ENCODE measurements at regions not wholly inside any gene's neighbourhood (a gene's known extent, or its start where the extent isn't known, plus 50 kb on each side); places are given as distances from the start of the nearest gene placed in this dataset.

- Histone ChIP-seq H3K4me2 (ENCODE audit: low read depth, low read length) (no peak overlapping the region), H3K36me3 (replicated peaks in 1 of 2; ENCODE audit: control insufficient read depth in 1 of 2, insufficient read depth in 2 of 2, low read length in 2 of 2) (no peaks in the 10 kb centered on the region), H3K27ac (ENCODE audit: extremely low read length, insufficient read depth, low read length) (no peak overlapping the region), H3K79me2 (ENCODE audit: insufficient read depth, low read length) (no peaks in the 10 kb centered on the region), H3K27me3 (ENCODE audit: control insufficient read depth in 1 of 2, insufficient read depth in 2 of 2, low read length in 2 of 2) (no peaks in the 10 kb centered on the region), H3K4me3 (replicated peaks in 1 of 3; ENCODE audit: insufficient read depth in 1 of 3, low read depth in 2 of 3, low read length in 3 of 3) (no peak overlapping the region), H3K9me3 (ENCODE audit: low read length) (peaks cover 71% of the 10 kb centered on the region), H3K9ac (ENCODE audit: insufficient read depth, low read depth, low read length) (no peak overlapping the region), H2AFZ (ENCODE audit: low read length) (no peak overlapping the region), H3K4me1 (ENCODE audit: insufficient read depth, low read length) (no peaks in the 10 kb centered on the region), H4K20me1 (ENCODE audit: insufficient read depth, low read length) (no peaks in the 10 kb centered on the region)
- FAIRE-seq (no peak), ATAC-seq (no peak), DNase-seq (ENCODE audit: low spot score) (no peak)
- in situ Hi-C loops (cut with HindIII; ENCODE audit: extremely low pct_ligation_motif_present, low pct_unique_long_range_greater_than_20kb) (no loop called here), intact Hi-C loops (cut with micrococcal nuclease; ENCODE audit: unreplicated experiment) (no loop called here)
- CTCF ChIA-PET (ENCODE audit: low intra/inter-chr PET ratio, low total read pairs) = no interaction called here
- WGBS (ENCODE audit: low lambda C conversion rate) = 0% methylated on average over 4 of the region's 4 CpGs
- POLR2A ChIA-PET = no interaction called here
- BruUV-seq (replicated peaks) = no TSS peak
- TF ChIP-seq GPN1 (CRISPR knock-in tag; IDR thresholded peaks at IDR 0.05; ENCODE audit: borderline replicate concordance) = no peak
- no peak for TF ChIP-seq GLI4 (CRISPR knock-in tag; IDR thresholded peaks at IDR 0.05; ENCODE audit: borderline replicate concordance)
- no peak for TF ChIP-seq ZNF572 (CRISPR knock-in tag; IDR thresholded peaks at IDR 0.05)
- TF ChIP-seq MED8 (CRISPR knock-in tag; IDR thresholded peaks at IDR 0.05; ENCODE audit: insufficient replicate concordance) = no peak
- no peak for TF ChIP-seq THAP7 (CRISPR knock-in tag; IDR thresholded peaks at IDR 0.05)
- no peak for TF ChIP-seq ZNF704 (CRISPR knock-in tag; IDR thresholded peaks at IDR 0.05; ENCODE audit: borderline replicate concordance)
- TF ChIP-seq ATF4 (CRISPR knock-in tag; IDR thresholded peaks at IDR 0.05) = no peak
- no peak for TF ChIP-seq MTF2 (CRISPR knock-in tag; IDR thresholded peaks at IDR 0.05; ENCODE audit: borderline replicate concordance)
- no peak for TF ChIP-seq MEIS1 (CRISPR knock-in tag; IDR thresholded peaks at IDR 0.05; ENCODE audit: borderline replicate concordance)
- TF ChIP-seq HMGA1 (CRISPR knock-in tag; conservative IDR thresholded peaks at IDR 0.05) = no peak
- no peak for TF ChIP-seq TBP (CRISPR knock-in tag; IDR thresholded peaks at IDR 0.05)
- TF ChIP-seq KLF9 (CRISPR knock-in tag; IDR thresholded peaks at IDR 0.05; ENCODE audit: low read depth) = no peak
- TF ChIP-seq ZSCAN25 (CRISPR knock-in tag; IDR thresholded peaks at IDR 0.05) = no peak
- no peak for TF ChIP-seq ZNF513 (CRISPR knock-in tag; conservative IDR thresholded peaks at IDR 0.05)
Measured at GRCh38 chr13:108558489-108558888, 70.9 kb upstream of the MYO16 start.
